Stimulated activated CD8-positive, alpha-beta memory T cell treated with anti-CD3 and anti-CD28 coated beads, Interleukin-12 subunit alpha, Interleukin-12 subunit beta, amount 100 ng/mL, for 24 hours (primary cell): ENCODE measurements at regions not wholly inside any gene's neighbourhood (a gene's known extent, or its start where the extent isn't known, plus 50 kb on each side); places are given as distances from the start of the nearest gene placed in this dataset.

ENCODE experiments used
- DNase-seq: peaks from one replicate; pipeline ENCODE4 v3.0.0-alpha.2; 2020; ENCODE audit errors: extremely low read depth

- no peak for DNase-seq
Measured at GRCh38 chr6:85396159-85396808, 53.6 kb upstream of the NT5E start.

DNA sequence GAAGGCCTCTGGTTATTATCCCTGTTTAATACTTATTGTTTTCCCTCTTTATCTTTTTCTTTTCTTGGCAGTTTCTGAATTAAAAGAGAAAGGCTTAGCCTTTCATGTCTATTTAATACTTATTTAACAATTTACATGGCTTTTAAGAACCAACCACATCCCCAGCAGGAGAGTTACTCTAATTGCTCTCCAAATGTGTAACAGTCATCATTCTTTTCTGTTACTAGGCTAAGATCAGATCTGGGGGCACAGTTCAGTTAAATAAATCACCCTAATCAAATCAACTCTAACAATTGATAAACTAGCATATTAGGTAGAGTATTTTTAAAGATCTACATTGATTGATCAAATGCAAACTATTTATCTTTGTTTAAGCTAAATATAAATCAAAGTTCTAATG lies 54.1 kb upstream of the NT5E start:
- no peak for DNase-seq

GRCh38 chr6:85394853-85395538 lies 54.9 kb upstream of the NT5E start:
- DNase-seq, result no peak

DNA sequence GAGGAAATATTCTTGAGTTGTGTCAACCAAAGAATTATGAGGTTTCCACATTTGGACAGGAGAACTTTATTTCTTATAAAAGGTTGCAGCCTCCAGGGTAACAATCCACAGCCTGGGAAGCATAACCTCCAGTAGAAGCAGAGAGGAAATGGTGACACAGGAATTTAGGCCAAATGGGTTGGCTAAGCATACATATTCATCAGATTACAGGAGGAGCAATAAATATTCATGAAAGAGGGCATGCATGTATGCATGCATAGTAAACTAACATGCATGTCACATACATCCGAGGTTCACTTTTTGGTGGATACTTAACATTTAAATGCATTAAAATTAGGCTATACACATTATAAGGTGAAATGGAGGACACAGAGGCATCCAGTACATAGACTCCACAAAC lies 55.7 kb upstream of the NT5E start:
- DNase-seq, result no peak

DNA sequence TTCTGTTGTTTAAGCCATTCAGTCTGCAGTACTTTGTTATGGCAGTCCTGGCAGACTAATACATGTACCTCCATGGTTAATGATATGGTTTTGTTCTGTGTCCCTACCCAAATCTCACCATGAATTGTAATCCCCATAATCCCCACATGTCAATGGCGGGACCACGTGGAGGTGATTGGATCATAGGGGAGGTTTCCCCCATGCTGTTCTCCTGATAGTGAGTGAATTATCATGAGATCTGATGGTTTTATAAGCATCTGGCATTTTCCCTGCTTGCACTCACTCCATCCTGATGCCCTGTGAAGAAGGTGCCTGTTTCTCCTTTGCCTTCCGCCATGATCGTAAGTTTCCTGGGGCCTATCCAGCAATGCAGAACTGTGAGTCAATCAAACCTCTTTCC lies 57.5 kb upstream of the NT5E start:
- no peak for DNase-seq

DNA sequence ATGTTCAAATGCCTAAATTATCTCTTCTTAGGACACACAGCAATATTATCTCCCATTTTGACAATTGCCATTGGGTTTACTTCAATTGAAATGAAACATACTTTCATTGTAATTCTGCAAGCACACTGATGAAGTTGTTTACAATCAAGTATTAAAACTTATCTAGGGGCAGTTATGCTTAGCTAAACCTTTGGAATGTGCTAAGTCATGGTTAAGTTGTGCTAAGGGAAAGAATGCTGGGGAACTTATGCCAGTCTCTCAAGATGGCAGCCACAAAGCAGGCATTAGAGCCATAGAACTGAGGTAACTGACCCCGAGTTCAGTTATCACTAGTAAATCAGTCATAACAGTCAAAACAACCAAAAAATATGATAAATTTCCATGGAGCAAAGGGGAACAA lies 59.1 kb upstream of the NT5E start:
- DNase-seq, result no peak

DNA sequence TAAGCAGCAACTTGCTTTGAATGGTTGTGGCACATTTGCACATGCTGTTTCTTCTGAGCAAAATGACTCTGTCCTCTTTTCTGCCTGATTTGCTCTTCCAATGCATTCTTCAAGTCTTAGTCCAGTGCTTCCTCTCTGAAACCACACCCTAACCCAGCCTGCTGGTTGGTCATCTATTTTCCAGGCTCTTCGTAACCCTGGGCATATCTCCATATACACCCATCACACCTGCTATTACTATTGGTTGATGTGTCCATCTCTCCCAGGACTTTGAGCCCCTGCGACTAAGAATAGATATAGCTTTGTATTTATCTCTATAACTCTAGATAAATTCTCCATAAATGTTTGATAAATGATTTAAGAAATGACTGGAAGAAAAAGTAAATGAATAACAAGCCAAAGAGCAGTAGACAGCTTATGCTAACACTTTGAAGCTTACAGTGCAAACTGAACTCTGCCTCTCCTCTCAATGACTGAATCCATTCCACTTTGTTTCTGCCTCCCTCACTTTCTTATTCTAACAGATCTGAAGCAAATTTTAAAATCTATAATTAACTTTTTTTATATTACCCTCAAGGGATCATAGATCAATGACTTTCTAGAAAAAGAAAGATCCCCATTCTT lies 59.7 kb upstream of the NT5E start:
- no peak for DNase-seq

DNA sequence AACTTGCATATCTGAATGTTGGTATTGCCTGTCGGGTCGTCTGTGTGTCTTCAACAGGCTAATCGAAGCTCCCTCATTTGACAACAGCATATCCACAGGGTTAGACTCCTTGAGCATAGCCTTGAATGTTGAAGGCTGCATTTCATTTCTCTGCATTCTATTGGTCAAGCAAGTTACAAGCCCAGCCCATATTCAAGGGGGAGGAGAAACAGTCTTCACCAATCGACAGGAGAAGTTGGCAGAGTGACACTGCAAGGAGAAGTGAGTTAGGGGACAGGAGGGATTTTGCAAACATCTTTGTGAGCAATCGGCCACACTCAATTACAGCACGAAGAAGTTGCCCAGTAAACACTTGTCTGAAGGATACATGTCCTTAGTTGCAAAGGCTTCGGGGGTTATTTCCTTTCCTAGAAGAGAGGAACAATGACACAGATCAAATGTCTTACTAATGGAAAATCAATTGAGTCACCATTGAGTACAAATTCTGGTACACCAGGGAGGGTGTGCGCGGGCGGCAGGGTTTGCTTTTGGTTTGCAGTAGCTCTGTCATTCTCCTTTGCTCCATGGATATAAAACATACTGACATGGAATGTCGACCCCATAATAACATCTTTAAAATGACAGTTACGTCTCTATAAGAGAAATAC lies 60.6 kb upstream of the NT5E start:
- DNase-seq, result no peak

GRCh38 chr6:85388531-85388930 lies 61.4 kb upstream of the NT5E start:
- DNase-seq, result no peak

DNA sequence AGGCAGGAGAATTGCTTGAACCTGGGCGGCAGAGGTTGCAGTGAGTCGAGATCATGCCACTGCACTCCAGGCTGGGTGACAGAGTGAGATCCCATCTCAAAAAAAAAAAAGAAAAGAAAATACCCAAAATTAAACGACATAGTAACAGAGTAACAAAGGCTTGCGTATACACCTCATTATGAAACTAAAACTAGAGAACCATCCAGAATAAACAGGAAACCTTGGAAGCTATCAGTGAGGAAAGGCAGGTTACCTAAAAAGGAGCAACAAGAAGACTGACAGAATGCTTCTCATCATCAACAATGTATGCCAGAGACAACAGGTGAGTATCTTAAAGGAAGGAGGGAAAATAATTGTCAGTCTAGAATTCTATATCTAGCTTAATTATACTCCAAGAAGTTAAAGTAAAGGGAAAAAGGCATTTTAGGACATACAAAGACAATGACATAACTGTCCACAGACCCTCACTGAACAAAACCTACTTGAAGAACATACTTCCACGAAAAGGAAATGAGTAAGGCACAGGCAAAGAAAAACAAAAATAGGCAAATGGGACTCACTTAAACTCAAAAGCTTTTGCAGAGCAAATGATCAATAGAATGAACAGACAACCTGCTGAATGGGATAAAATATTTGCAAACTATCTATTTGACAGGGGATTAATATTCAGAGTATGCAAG lies 64.1 kb upstream of the NT5E start:
- DNase-seq, result no peak

DNA sequence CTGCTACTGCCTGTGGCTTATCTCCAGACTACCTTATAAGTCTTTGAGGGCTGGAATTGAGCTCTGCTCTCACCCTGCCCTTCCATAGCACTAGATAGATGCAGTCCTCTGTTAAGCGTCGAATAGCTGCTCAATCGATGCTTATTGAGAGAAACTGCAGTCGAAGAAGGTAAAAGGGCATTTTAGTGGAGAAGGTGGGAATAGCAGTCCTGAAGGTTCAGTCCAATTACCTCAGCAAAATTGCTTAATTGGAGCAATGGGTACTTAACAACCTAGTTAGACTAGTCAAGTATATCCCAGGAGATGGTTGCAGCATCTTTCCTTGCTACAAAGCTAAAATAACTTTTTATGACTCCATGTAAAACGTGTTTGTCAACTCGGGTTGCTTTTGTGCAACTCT lies 66.8 kb upstream of the NT5E start:
- no peak for DNase-seq

GRCh38 chr6:85382541-85382940 lies 67.3 kb upstream of the NT5E start:
- DNase-seq, result no peak

DNA sequence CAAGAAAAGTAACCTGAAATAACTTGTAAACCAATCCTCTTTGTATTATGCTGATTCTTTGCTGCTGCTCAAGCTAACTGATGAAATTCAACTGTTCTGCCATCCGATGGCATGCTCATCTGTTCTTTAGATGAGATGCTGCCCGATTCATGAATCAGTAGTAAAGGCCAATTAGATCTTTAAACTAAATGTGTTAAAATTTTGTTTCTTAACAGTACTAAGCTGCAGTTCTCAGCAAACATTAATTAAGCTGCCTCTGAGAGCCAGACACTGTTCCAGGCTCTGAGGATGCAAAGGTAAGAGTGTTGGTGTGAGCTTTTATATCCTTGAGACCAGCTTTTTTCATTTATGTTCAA lies 77.0 kb upstream of the NT5E start:
- DNase-seq, result no peak

- no peak for DNase-seq
Measured at GRCh38 chr6:85372188-85372914, 77.5 kb upstream of the NT5E start.

- DNase-seq, result no peak
Measured at GRCh38 chr6:85368631-85369030, 81.3 kb upstream of the NT5E start.

DNA sequence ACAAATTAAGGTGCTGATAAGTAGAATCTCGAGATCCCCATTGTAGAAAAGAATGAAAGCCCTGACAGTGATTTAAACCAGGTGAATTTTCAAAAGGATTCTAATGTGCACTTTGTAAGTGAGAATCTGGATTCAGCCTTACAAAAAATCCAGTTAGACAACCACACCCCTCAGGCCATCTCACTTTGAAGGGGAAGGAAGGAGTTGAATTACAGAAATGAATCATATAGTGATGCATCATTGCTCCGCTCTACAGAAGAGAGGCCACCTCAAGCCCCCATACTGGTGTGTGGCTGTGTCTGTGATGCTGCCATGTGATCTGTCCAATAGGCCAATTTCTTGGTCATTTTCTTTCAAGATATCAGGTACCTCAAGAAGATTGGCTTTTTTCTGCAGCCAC lies 85.5 kb upstream of the NT5E start:
- DNase-seq, result no peak

- DNase-seq, result no peak
Measured at GRCh38 chr6:85363870-85364269, 86.0 kb upstream of the NT5E start.

GRCh38 chr6:85362652-85363310 lies 87.1 kb upstream of the NT5E start:
- DNase-seq, result no peak

- DNase-seq, result no peak
Measured at GRCh38 chr6:85361643-85362014, 88.3 kb upstream of the NT5E start.

DNA sequence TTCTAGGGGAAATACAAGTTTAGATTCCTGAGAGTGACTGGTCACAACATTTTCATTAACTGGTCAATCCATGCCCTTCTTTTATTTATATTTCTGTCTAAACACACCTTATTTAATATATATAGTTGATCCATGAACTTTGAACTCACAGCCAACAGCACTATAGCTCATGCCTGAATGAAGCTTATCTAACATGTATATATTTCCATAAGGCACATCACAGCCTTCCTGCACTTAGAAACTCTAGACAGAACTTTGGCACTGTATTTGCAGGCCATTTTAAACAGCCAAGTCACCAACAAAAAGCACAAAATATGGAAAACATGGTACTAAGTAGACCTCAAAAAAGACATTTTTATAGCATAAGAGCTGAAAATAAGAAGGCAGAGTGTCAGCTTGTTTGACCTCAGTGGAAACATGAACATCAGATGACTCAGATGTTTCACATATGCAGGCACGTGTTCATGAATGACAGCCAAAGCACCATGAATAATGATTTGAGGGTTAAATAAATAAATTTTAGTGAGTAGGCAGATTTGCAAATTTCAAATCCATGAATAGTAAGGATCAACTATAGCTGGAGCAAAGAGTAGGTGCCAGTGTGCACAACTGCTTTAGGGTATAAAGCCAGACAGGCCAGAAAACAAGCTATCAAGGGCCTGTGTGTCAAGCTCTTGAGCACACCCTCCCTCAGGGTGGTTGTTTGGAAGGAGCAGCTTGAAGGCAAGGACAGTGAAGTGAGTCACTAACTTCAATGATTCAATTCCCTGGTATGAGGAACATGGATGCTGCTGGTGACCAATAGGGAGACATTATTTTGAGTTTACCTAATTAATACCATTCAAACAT lies 88.9 kb upstream of the NT5E start:
- no peak for DNase-seq
